PC-3 (cell line): ENCODE measurements at regions not wholly inside any gene's neighbourhood (a gene's known extent, or its start where the extent isn't known, plus 50 kb on each side); places are given as distances from the start of the nearest gene placed in this dataset.

Source experiments
- ATAC-seq: fragments of 200-7000 bp; cut with Tn5 transposase; 2 replicates; pipeline ENCODE4 v1.9.1; 2020; ENCODE audit warnings: mild to moderate bottlenecking, moderate library complexity
- BruUV-seq: library from RNA; stranded (reverse); fragments of 400-500 nt; replicated peaks from 2 replicates; lab custom pipeline; 2021; lab: Mats Ljungman, UMichigan
- CTCF ChIA-PET: fragments of 300-600 bp; sonication (Branson Sonifier 250); formaldehyde crosslinking; loops from one replicate; lab custom pipeline; 2022; ENCODE audit warnings: antibody characterized with exemption; lab: Charles Lee
- POLR2A ChIA-PET: fragments of 300-600 bp; sonication (Branson Sonifier 250); formaldehyde crosslinking; loops from one replicate; lab custom pipeline; 2022; ENCODE audit warnings: antibody characterized with exemption; ENCODE audit not compliant: unreplicated experiment; lab: Charles Lee
- DNase-seq: peaks from one replicate; pipeline ENCODE4 v3.0.0-alpha.2; 2015
- H2AFZ ChIP-seq: fragments of 300-600 bp; sonication (generic); 2 replicates; pipeline ENCODE4 v1.6.0; 2016; ENCODE audit warnings: antibody characterized with exemption, low read length
- H3F3A ChIP-seq: fragments of 300-600 bp; sonication (generic); one replicate; pipeline ENCODE4 v1.6.0; 2017; ENCODE audit warnings: antibody characterized with exemption, low read length, control low read depth, mild to moderate bottlenecking; ENCODE audit not compliant: unreplicated experiment
- H3K27ac ChIP-seq: fragments of 300-600 bp; sonication (generic); 2 replicates; pipeline ENCODE4 v1.5.1; 2016; ENCODE audit warnings: mild to moderate bottlenecking, low read length
- H3K27me3 ChIP-seq: fragments of 300-600 bp; sonication (generic); 2 replicates; pipeline ENCODE4 v1.6.1; 2016; ENCODE audit warnings: low read length, mixed read lengths
- H3K36me3 ChIP-seq: fragments of 300-600 bp; sonication (generic); 2 replicates; pipeline ENCODE4 v1.6.1; 2016; ENCODE audit warnings: low read depth, mixed run types, low read length, mixed read lengths
- H3K4me1 ChIP-seq: fragments of 300-600 bp; sonication (generic); 2 replicates; pipeline ENCODE4 v1.5.1; 2016; ENCODE audit warnings: low read length; ENCODE audit not compliant: insufficient read depth
- H3K4me2 ChIP-seq: fragments of 300-600 bp; sonication (generic); 2 replicates; pipeline ENCODE4 v1.6.0; 2016; ENCODE audit warnings: low read length
- H3K4me3 ChIP-seq: fragments of 300-600 bp; sonication (generic); 2 replicates; pipeline ENCODE4 v1.5.1; 2016; ENCODE audit warnings: mild to moderate bottlenecking, low read length, mixed read lengths
- H3K79me2 ChIP-seq: fragments of 300-600 bp; sonication (generic); 2 replicates; pipeline ENCODE4 v1.6.1; 2017; ENCODE audit warnings: low read length, mixed read lengths
- H3K9ac ChIP-seq: fragments of 300-600 bp; sonication (generic); 2 replicates; pipeline ENCODE4 v1.6.0; 2016; ENCODE audit warnings: mild to moderate bottlenecking, low read length
- H3K9me2 ChIP-seq: fragments of 300-600 bp; sonication (generic); replicated peaks from 2 replicates; pipeline ENCODE4 v1.6.1; 2016; ENCODE audit warnings: mixed run types, low read length, mixed read lengths
- H3K9me3 ChIP-seq: fragments of 300-600 bp; sonication (generic); 2 replicates; pipeline ENCODE4 v1.6.1; 2016; ENCODE audit warnings: low read length, mixed read lengths
- H4K20me1 ChIP-seq: fragments of 300-600 bp; sonication (generic); 2 replicates; pipeline ENCODE4 v1.6.1; 2016; ENCODE audit warnings: low read length, mixed read lengths
- CTCF ChIP-seq: fragments of 300-600 bp; sonication (generic); conservative IDR thresholded peaks from 2 replicates; pipeline ENCODE4 v1.5.1; 2017; ENCODE audit warnings: antibody characterized with exemption, low read depth, mild to moderate bottlenecking, low read length
- EZH2 ChIP-seq: fragments of 300-600 bp; sonication (generic); IDR thresholded peaks from one replicate; pipeline ENCODE4 v1.6.1; 2017; ENCODE audit warnings: antibody characterized with exemption, mild to moderate bottlenecking, low read length; ENCODE audit not compliant: unreplicated experiment
- EZH2phosphoT487 ChIP-seq: fragments of 300-600 bp; sonication (generic); IDR thresholded peaks from 2 replicates; pipeline ENCODE4 v1.6.1; 2018; ENCODE audit warnings: mild to moderate bottlenecking, antibody characterized with exemption, low read length, borderline replicate concordance
- intact Hi-C: fragments of 100-400 bp; cut with micrococcal nuclease; formaldehyde crosslinking; loops from 2 replicates; pipeline ENCODE4 v1.9.0; 2023

GRCh38 chr15:94008104-94009074 lies 223.0 kb upstream of the MCTP2 start:
- no peak overlapping the region for H3K4me3 ChIP-seq
- H4K20me1 ChIP-seq = no peaks in the 10 kb centered on the region
- no peak for ATAC-seq
- H3F3A ChIP-seq = no peaks in the 10 kb centered on the region
- H3K9ac ChIP-seq = no peak overlapping the region
- no peaks in the 10 kb centered on the region for H3K79me2 ChIP-seq
- ChIA-PET POLR2A (no interaction called here), CTCF (no interaction called here)
- no peak for DNase-seq
- H3K9me2 ChIP-seq = no peaks in the 10 kb centered on the region
- H3K4me2 ChIP-seq = no peak overlapping the region
- H3K36me3 ChIP-seq = no peaks in the 10 kb centered on the region
- no peaks in the 10 kb centered on the region for H3K4me1 ChIP-seq
- H2AFZ ChIP-seq = no peak overlapping the region
- TF ChIP-seq EZH2 (no peak), EZH2phosphoT487 (no peak), CTCF (no peak)
- BruUV-seq = no TSS peak
- H3K27me3 ChIP-seq = peaks cover 18% of the 10 kb centered on the region; the same call in 1 of the 2 replicates
- intact Hi-C loops = no loop called here
- no peak overlapping the region for H3K27ac ChIP-seq
- no peaks in the 10 kb centered on the region for H3K9me3 ChIP-seq

GRCh38 chr15:94004697-94005096 lies 226.7 kb upstream of the MCTP2 start:
- Histone ChIP-seq H3K4me3 (no peak overlapping the region), H3K4me2 (no peak overlapping the region), H2AFZ (no peak overlapping the region), H4K20me1 (no peaks in the 10 kb centered on the region), H3F3A (no peaks in the 10 kb centered on the region), H3K9ac (no peak overlapping the region), H3K79me2 (no peaks in the 10 kb centered on the region), H3K9me3 (no peaks in the 10 kb centered on the region), H3K36me3 (no peaks in the 10 kb centered on the region), H3K9me2 (no peaks in the 10 kb centered on the region), H3K4me1 (no peaks in the 10 kb centered on the region), H3K27me3 (0 out of 2 replicates have a peak, but pooled peaks cover 5% of the 10 kb centered on the region), H3K27ac (no peak overlapping the region)
- ATAC-seq (no peak), DNase-seq (no peak)
- intact Hi-C loops = no loop called here
- ChIA-PET POLR2A (no interaction called here), CTCF (no interaction called here)
- TF ChIP-seq EZH2phosphoT487 (no peak), CTCF (no peak), EZH2 (no peak)
- BruUV-seq = no TSS peak

GRCh38 chr15:94002041-94002440 lies 229.3 kb upstream of the MCTP2 start:
- Histone ChIP-seq H3K36me3 (no peaks in the 10 kb centered on the region), H3K9me3 (no peaks in the 10 kb centered on the region), H4K20me1 (no peaks in the 10 kb centered on the region), H2AFZ (no peak overlapping the region), H3K79me2 (no peaks in the 10 kb centered on the region), H3K27ac (no peak overlapping the region), H3K27me3 (0 out of 2 replicates have a peak, but pooled peaks cover 3% of the 10 kb centered on the region), H3K4me2 (no peak overlapping the region), H3K4me3 (no peak overlapping the region), H3K9ac (no peak overlapping the region), H3K4me1 (no peaks in the 10 kb centered on the region), H3F3A (no peaks in the 10 kb centered on the region), H3K9me2 (no peaks in the 10 kb centered on the region)
- CTCF ChIA-PET = no interaction called here
- DNase-seq (no peak), ATAC-seq (no peak)
- no TSS peak for BruUV-seq
- POLR2A ChIA-PET = no interaction called here
- intact Hi-C loops = no loop called here
- no peak for TF ChIP-seq EZH2phosphoT487
- TF ChIP-seq CTCF = no peak
- no peak for TF ChIP-seq EZH2
